Loucy (cell line): ENCODE measurements at regions not wholly inside any gene's neighbourhood (a gene's known extent, or its start where the extent isn't known, plus 50 kb on each side); places are given as distances from the start of the nearest gene placed in this dataset.

Experiments used
- CTCF ChIP-seq: fragments of 200-600 bp; sonication (generic); conservative IDR thresholded peaks from 2 replicates; pipeline ENCODE4 v1.5.1; 2014; ENCODE audit warnings: mild to moderate bottlenecking, antibody characterized with exemption, low read length
- EZH2phosphoT487 ChIP-seq: fragments of 200-600 bp; IDR thresholded peaks from 2 replicates; pipeline ENCODE4 v1.6.1; 2018; ENCODE audit warnings: antibody characterized with exemption, mild to moderate bottlenecking, moderate library complexity, borderline replicate concordance

- no peak for TF ChIP-seq CTCF
- TF ChIP-seq EZH2phosphoT487, result no peak
Observed at GRCh38 chr5:153233933-153234332, 256.5 kb upstream of the GRIA1 start.
